ENCODE measurements at regions not wholly inside any gene's neighbourhood (a gene's known extent, or its start where the extent isn't known, plus 50 kb on each side); places are given as distances from the start of the nearest gene placed in this dataset.

GRCh38 chr18:47737956-47738355 is 192.5 kb downstream of the SMAD2 start:
- H3K4me3 Mint-ChIP-seq (ENCODE audit: low read depth, unreplicated experiment), result no peak overlapping the region
- H3K9me3 Mint-ChIP-seq (ENCODE audit: low read depth, unreplicated experiment), result peaks cover 2% of the 10 kb centered on the region
- intact Hi-C loops (cut with micrococcal nuclease; ENCODE audit: unreplicated experiment), result no loop called here
- CTCF ChIA-PET, result interaction anchor here (0.6 kb wide), 1 partner anchor 312 kb away, joined by 3 read pairs; no protein-coding TSS in a partner anchor
- no peaks in the 10 kb centered on the region for H3K4me1 Mint-ChIP-seq (ENCODE audit: low read depth, unreplicated experiment)
- TF ChIP-seq CTCF (IDR thresholded peaks at IDR 0.05; ENCODE audit: unreplicated experiment), result no peak
- no peak for DNase-seq
- no peak overlapping the region for H3K27ac Mint-ChIP-seq (ENCODE audit: unreplicated experiment)
- no TSS peak for BruUV-seq (replicated peaks)
- no peaks in the 10 kb centered on the region for H3K36me3 Mint-ChIP-seq (ENCODE audit: insufficient read depth, unreplicated experiment)
- peaks cover 80% of the 10 kb centered on the region for H3K27me3 Mint-ChIP-seq (ENCODE audit: unreplicated experiment)

- no peak for TF ChIP-seq CTCF (IDR thresholded peaks at IDR 0.05; ENCODE audit: unreplicated experiment)
- peaks cover 80% of the 10 kb centered on the region for H3K27me3 Mint-ChIP-seq (ENCODE audit: unreplicated experiment)
- intact Hi-C loops (cut with micrococcal nuclease; ENCODE audit: unreplicated experiment), result no loop called here
- peaks cover 2% of the 10 kb centered on the region for H3K9me3 Mint-ChIP-seq (ENCODE audit: low read depth, unreplicated experiment)
- H3K4me3 Mint-ChIP-seq (ENCODE audit: low read depth, unreplicated experiment), result no peak overlapping the region
- no peak overlapping the region for H3K27ac Mint-ChIP-seq (ENCODE audit: unreplicated experiment)
- CTCF ChIA-PET, result interaction anchor here (0.6 kb wide), 1 partner anchor 311 kb away, joined by 3 read pairs; no protein-coding TSS in a partner anchor
- H3K36me3 Mint-ChIP-seq (ENCODE audit: insufficient read depth, unreplicated experiment), result no peaks in the 10 kb centered on the region
- no peak for DNase-seq
- no TSS peak for BruUV-seq (replicated peaks)
- no peaks in the 10 kb centered on the region for H3K4me1 Mint-ChIP-seq (ENCODE audit: low read depth, unreplicated experiment)
These were observed 193.1 kb downstream of the SMAD2 start for GRCh38 chr18:47737198-47737830.

- Mint-ChIP-seq H3K36me3 (ENCODE audit: insufficient read depth, unreplicated experiment) (no peaks in the 10 kb centered on the region), H3K27me3 (ENCODE audit: unreplicated experiment) (peaks cover 80% of the 10 kb centered on the region), H3K4me3 (ENCODE audit: low read depth, unreplicated experiment) (no peak overlapping the region), H3K9me3 (ENCODE audit: low read depth, unreplicated experiment) (peaks cover 2% of the 10 kb centered on the region), H3K4me1 (ENCODE audit: low read depth, unreplicated experiment) (no peaks in the 10 kb centered on the region), H3K27ac (ENCODE audit: unreplicated experiment) (no peak overlapping the region)
- no peak for DNase-seq
- no peak for TF ChIP-seq CTCF (IDR thresholded peaks at IDR 0.05; ENCODE audit: unreplicated experiment)
- intact Hi-C loops (cut with micrococcal nuclease; ENCODE audit: unreplicated experiment), result no loop called here
- CTCF ChIA-PET, result no interaction called here
- BruUV-seq (replicated peaks), result no TSS peak
These were observed 193.9 kb downstream of the SMAD2 start for GRCh38 chr18:47736376-47737140.

GRCh38 chr18:47735041-47735702 is 195.3 kb downstream of the SMAD2 start:
- BruUV-seq (replicated peaks), result no TSS peak
- no peak overlapping the region for H3K4me3 Mint-ChIP-seq (ENCODE audit: low read depth, unreplicated experiment)
- no peaks in the 10 kb centered on the region for H3K4me1 Mint-ChIP-seq (ENCODE audit: low read depth, unreplicated experiment)
- CTCF ChIA-PET, result no interaction called here
- peaks cover 88% of the 10 kb centered on the region for H3K27me3 Mint-ChIP-seq (ENCODE audit: unreplicated experiment)
- peaks cover 2% of the 10 kb centered on the region for H3K9me3 Mint-ChIP-seq (ENCODE audit: low read depth, unreplicated experiment)
- no peaks in the 10 kb centered on the region for H3K36me3 Mint-ChIP-seq (ENCODE audit: insufficient read depth, unreplicated experiment)
- no peak overlapping the region for H3K27ac Mint-ChIP-seq (ENCODE audit: unreplicated experiment)
- intact Hi-C loops (cut with micrococcal nuclease; ENCODE audit: unreplicated experiment), result no loop called here
- no peak for TF ChIP-seq CTCF (IDR thresholded peaks at IDR 0.05; ENCODE audit: unreplicated experiment)
- no peak for DNase-seq

Data from Calu3 (cell line).